Right cardiac atrium (tissue), 5 donors: ENCODE measurements at regions not wholly inside any gene's neighbourhood (a gene's known extent, or its start where the extent isn't known, plus 50 kb on each side); places are given as distances from the start of the nearest gene placed in this dataset.
A peak's percentile ranks its signal among the peaks of the same experiment; 100 is the strongest.

ENCODE experiments used
- ATAC-seq, 2 donors: fragments of 200-7000 bp; cut with Tn5 transposase; one replicate each; pipeline versions ENCODE4 v1.8.0 to v1.9.1; 2020; ENCODE audit warnings: moderate library complexity in 2 of 2, mild to moderate bottlenecking in 1 of 2
- DNase-seq, 3 donors: peaks; one replicate each; pipeline ENCODE4 v3.0.0-alpha.2; 2020
- H3K27ac ChIP-seq: one replicate; pipeline ENCODE4 v1.5.1; 2013; ENCODE audit warnings: mild to moderate bottlenecking, low read length, control low read depth, moderate library complexity
- H3K27me3 ChIP-seq: one replicate; pipeline ENCODE4 v1.6.1; 2013; ENCODE audit not compliant: control insufficient read depth, insufficient read depth
- H3K4me1 ChIP-seq: one replicate; pipeline ENCODE4 v1.6.1; 2013; ENCODE audit warnings: low read length; ENCODE audit not compliant: control insufficient read depth, insufficient read depth
- H3K4me3 ChIP-seq: one replicate; pipeline ENCODE4 v1.5.1; 2013; ENCODE audit warnings: low read length, control low read depth
- H3K9me3 ChIP-seq: one replicate; pipeline ENCODE4 v1.6.1; 2013; ENCODE audit warnings: low read length; ENCODE audit not compliant: control insufficient read depth
- WGBS: extraction: QIAGEN DNeasy Blood & Tissue Kit; methylation state at CpG from one replicate; pipeline ENCODE4 v1.1.7; 2013; 5-methylcytosine and 5-hydroxymethylcytosine counted together
- intact Hi-C, 4 donors: fragments of 100-400 bp; cut with DNase I; formaldehyde crosslinking; loops; one replicate each; pipeline versions ENCODE4 v1.11.0 to v1.14.0; 2022 to 2023
- donor health status: healthy with polysubstance abuse.
- donor health status: DM: no; HTN: yes; CAD: no.
- donor health status: DM: no; HTN: no; CAD: no.
- donor health status: DM: no; HTN: yes; CAD: no; lungs with severe emphysema.
- donor health status: DM: yes; HTN: yes; CAD: no.

- 72% methylated on average over 2 of the region's 2 CpGs for WGBS
- no peaks in the 10 kb centered on the region for H3K27me3 ChIP-seq
- no peaks in the 10 kb centered on the region for H3K9me3 ChIP-seq
- DNase-seq = no peak
- H3K27ac ChIP-seq = no peak overlapping the region
- no peak overlapping the region for H3K4me3 ChIP-seq
- intact Hi-C loops = no loop called here
- ATAC-seq = no peak
- H3K4me1 ChIP-seq = no peaks in the 10 kb centered on the region
Observed at GRCh38 chr3:18035641-18036449, 293.4 kb upstream of the TBC1D5 start.

GRCh38 chr3:18033581-18034108, 291.2 kb upstream of the TBC1D5 start:
- H3K4me1 ChIP-seq = no peaks in the 10 kb centered on the region
- no peak overlapping the region for H3K4me3 ChIP-seq
- no peaks in the 10 kb centered on the region for H3K9me3 ChIP-seq
- H3K27ac ChIP-seq = no peak overlapping the region
- WGBS = 83% methylated on average over 3 of the region's 3 CpGs
- DNase-seq (no peak), ATAC-seq (no peak)
- intact Hi-C loops = no loop called here
- H3K27me3 ChIP-seq = no peaks in the 10 kb centered on the region

- Histone ChIP-seq H3K4me3 (no peak overlapping the region), H3K4me1 (peaks cover 2% of the 10 kb centered on the region), H3K9me3 (no peaks in the 10 kb centered on the region), H3K27ac (no peak overlapping the region), H3K27me3 (no peaks in the 10 kb centered on the region)
- intact Hi-C loops = no loop called here
- 93% methylated on average over 8 of the region's 8 CpGs for WGBS
- DNase-seq = peak in 1 of 3 donors; percentile 25
- no peak for ATAC-seq
Observed at GRCh38 chr3:18030371-18030870, 288.0 kb upstream of the TBC1D5 start.

- Histone ChIP-seq H3K27ac (no peak overlapping the region), H3K27me3 (no peaks in the 10 kb centered on the region), H3K4me1 (peaks cover 2% of the 10 kb centered on the region), H3K4me3 (no peak overlapping the region), H3K9me3 (no peaks in the 10 kb centered on the region)
- ATAC-seq = peak; percentile 88 to 92
- intact Hi-C loops = no loop called here
- peak; percentile 42 to 77 (median 59) for DNase-seq
- 50% methylated on average over 9 of the region's 9 CpGs for WGBS
Observed at GRCh38 chr3:18027161-18027939, 284.9 kb upstream of the TBC1D5 start.

- H3K9me3 ChIP-seq = no peaks in the 10 kb centered on the region
- DNase-seq (no peak), ATAC-seq (no peak)
- intact Hi-C loops = no loop called here
- no peaks in the 10 kb centered on the region for H3K27me3 ChIP-seq
- H3K27ac ChIP-seq = no peak overlapping the region
- H3K4me3 ChIP-seq = no peak overlapping the region
- 81% methylated on average over 3 of the region's 3 CpGs for WGBS
- peaks cover 2% of the 10 kb centered on the region for H3K4me1 ChIP-seq
Observed at GRCh38 chr3:18024715-18025114, 282.3 kb upstream of the TBC1D5 start.

- DNase-seq = no peak
- Histone ChIP-seq H3K27me3 (no peaks in the 10 kb centered on the region), H3K9me3 (no peaks in the 10 kb centered on the region), H3K4me3 (no peak overlapping the region), H3K4me1 (no peaks in the 10 kb centered on the region), H3K27ac (no peak overlapping the region)
- ATAC-seq = no peak
- 32% methylated on average over 4 of the region's 4 CpGs for WGBS
- intact Hi-C loops = no loop called here
Observed at GRCh38 chr3:18019161-18019495, 276.7 kb upstream of the TBC1D5 start.

- no peaks in the 10 kb centered on the region for H3K27me3 ChIP-seq
- ATAC-seq = no peak
- no peak overlapping the region for H3K4me3 ChIP-seq
- no peak overlapping the region for H3K27ac ChIP-seq
- no peaks in the 10 kb centered on the region for H3K9me3 ChIP-seq
- intact Hi-C loops = no loop called here
- 44% methylated on average over 5 of the region's 5 CpGs for WGBS
- no peak for DNase-seq
- H3K4me1 ChIP-seq = no peaks in the 10 kb centered on the region
Observed at GRCh38 chr3:18018491-18019160, 276.2 kb upstream of the TBC1D5 start.

GRCh38 chr3:18016366-18016765, 273.9 kb upstream of the TBC1D5 start:
- no peak overlapping the region for H3K27ac ChIP-seq
- 86% methylated on average over 7 of the region's 7 CpGs for WGBS
- DNase-seq (no peak), ATAC-seq (no peak)
- intact Hi-C loops = no loop called here
- H3K4me1 ChIP-seq = no peaks in the 10 kb centered on the region
- H3K27me3 ChIP-seq = no peaks in the 10 kb centered on the region
- no peaks in the 10 kb centered on the region for H3K9me3 ChIP-seq
- H3K4me3 ChIP-seq = no peak overlapping the region

GRCh38 chr3:18012933-18013332, 270.5 kb upstream of the TBC1D5 start:
- WGBS = 69% methylated on average over 4 of the region's 4 CpGs
- no peak overlapping the region for H3K4me3 ChIP-seq
- no peak for ATAC-seq
- H3K27me3 ChIP-seq = no peaks in the 10 kb centered on the region
- intact Hi-C loops = no loop called here
- no peak overlapping the region for H3K27ac ChIP-seq
- no peaks in the 10 kb centered on the region for H3K9me3 ChIP-seq
- no peak for DNase-seq
- no peaks in the 10 kb centered on the region for H3K4me1 ChIP-seq

- Histone ChIP-seq H3K27ac (no peak overlapping the region), H3K4me3 (no peak overlapping the region), H3K9me3 (no peaks in the 10 kb centered on the region), H3K27me3 (no peaks in the 10 kb centered on the region), H3K4me1 (no peaks in the 10 kb centered on the region)
- DNase-seq (peak in 1 of 3 donors; percentile 21), ATAC-seq (no peak)
- 59% methylated on average over 2 of the region's 2 CpGs for WGBS
- intact Hi-C loops = no loop called here
Observed at GRCh38 chr3:18012436-18012835, 270.0 kb upstream of the TBC1D5 start.

- H3K4me3 ChIP-seq = no peak overlapping the region
- intact Hi-C loops = no loop called here
- H3K9me3 ChIP-seq = no peaks in the 10 kb centered on the region
- ATAC-seq (no peak), DNase-seq (no peak)
- 85% methylated on average over 3 of the region's 3 CpGs for WGBS
- no peaks in the 10 kb centered on the region for H3K4me1 ChIP-seq
- no peaks in the 10 kb centered on the region for H3K27me3 ChIP-seq
- no peak overlapping the region for H3K27ac ChIP-seq
Observed at GRCh38 chr3:18011387-18011786, 269.0 kb upstream of the TBC1D5 start.
